GM21619 (cell line): ENCODE measurements at regions not wholly inside any gene's neighbourhood (a gene's known extent, or its start where the extent isn't known, plus 50 kb on each side); places are given as distances from the start of the nearest gene placed in this dataset.
"Not testable (repeated sequence)": the region's sequence is repeated elsewhere in the genome, so short reads cannot be mapped to it uniquely, and the experiment has no call there.

Experiments used
- ATAC-seq: cut with Tn5 transposase; IDR thresholded peaks from one replicate; pipeline ENCODE4 v1.9.1; 2021; ENCODE audit not compliant: unreplicated experiment

- no peak for ATAC-seq
These were observed 449.3 kb downstream of the PRR16 start for GRCh38 chr5:120913396-120913795.

- ATAC-seq = no peak
These were observed 453.2 kb downstream of the PRR16 start for GRCh38 chr5:120917214-120917758.

GRCh38 chr5:120919017-120919416, 454.9 kb downstream of the PRR16 start:
- ATAC-seq = no peak

- no peak for ATAC-seq
These were observed 458.9 kb downstream of the PRR16 start for GRCh38 chr5:120923026-120923425.

- ATAC-seq = no peak
These were observed 462.4 kb downstream of the PRR16 start for GRCh38 chr5:120926471-120926870.

- no peak for ATAC-seq
These were observed 463.9 kb downstream of the PRR16 start for GRCh38 chr5:120927950-120928530.

- ATAC-seq = no peak
These were observed 468.4 kb downstream of the PRR16 start for GRCh38 chr5:120932480-120932879.

- ATAC-seq = no peak
These were observed 469.9 kb downstream of the PRR16 start for GRCh38 chr5:120934031-120934430.

- no peak for ATAC-seq
These were observed 472.6 kb downstream of the PRR16 start for GRCh38 chr5:120936652-120937051.

GRCh38 chr5:120938604-120939003, 474.5 kb downstream of the PRR16 start:
- ATAC-seq = no peak

GRCh38 chr5:120942596-120943350, 478.7 kb downstream of the PRR16 start:
- no peak for ATAC-seq

GRCh38 chr5:120949596-120949995, 485.5 kb downstream of the PRR16 start:
- not testable (repeated sequence) for ATAC-seq

- ATAC-seq = not testable (repeated sequence)
These were observed 489.3 kb downstream of the PRR16 start for GRCh38 chr5:120953445-120953844.

GRCh38 chr5:120954255-120954654, 490.2 kb downstream of the PRR16 start:
- ATAC-seq = no peak

GRCh38 chr5:120955795-120956194, 491.7 kb downstream of the PRR16 start:
- ATAC-seq = no peak

- no peak for ATAC-seq
These were observed 494.9 kb downstream of the PRR16 start for GRCh38 chr5:120958877-120959485.

GRCh38 chr5:120960510-120960909, 496.4 kb downstream of the PRR16 start:
- no peak for ATAC-seq

GRCh38 chr5:120967366-120967765, 503.3 kb downstream of the PRR16 start:
- ATAC-seq = no peak

- ATAC-seq = no peak
These were observed 510.6 kb downstream of the PRR16 start for GRCh38 chr5:120974690-120975089.

GRCh38 chr5:120982351-120982750, 518.3 kb downstream of the PRR16 start:
- ATAC-seq = no peak

- ATAC-seq = no peak
These were observed 521.4 kb downstream of the PRR16 start for GRCh38 chr5:120985526-120985925.

- ATAC-seq = no peak
These were observed 524.4 kb downstream of the PRR16 start for GRCh38 chr5:120988491-120988890.
